ENCODE measurements at regions not wholly inside any gene's neighbourhood (a gene's known extent, or its start where the extent isn't known, plus 50 kb on each side); places are given as distances from the start of the nearest gene placed in this dataset.

DNA sequence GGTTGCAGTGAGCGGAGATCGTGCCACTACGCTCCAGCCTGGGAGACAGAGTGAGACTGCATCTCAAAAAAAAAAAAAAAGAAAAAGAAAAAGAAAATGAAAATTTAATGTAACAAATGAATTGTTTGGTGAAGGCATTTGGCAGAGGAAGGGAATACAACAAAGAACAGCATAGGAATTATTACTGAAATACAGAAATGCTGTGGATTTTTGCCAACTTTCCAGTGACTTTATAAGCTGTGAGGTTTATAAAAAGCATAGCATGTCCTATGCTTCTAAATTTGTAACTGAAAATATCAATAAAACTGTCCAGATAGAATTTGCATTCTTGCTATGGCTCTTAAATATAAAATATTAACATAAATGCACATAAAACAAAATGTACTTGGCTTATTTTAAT lies 112.9 kb upstream of the IRS2 start:
- Histone ChIP-seq H2BK120ac (replicated peaks; ENCODE audit: low read depth, low read length) (no peak overlapping the region), H3K4ac (replicated peaks; ENCODE audit: insufficient read length, low read depth, low read length) (no peak overlapping the region), H2BK12ac (ENCODE audit: low read depth, low read length) (no peak overlapping the region), H2BK15ac (ENCODE audit: low read length) (no peak overlapping the region), H4K20me1 (replicated peaks in 1 of 2; ENCODE audit: control insufficient read depth in 1 of 2, insufficient read depth in 2 of 2, low read length in 2 of 2) (no peaks in the 10 kb centered on the region), H3K79me1 (ENCODE audit: low read depth, low read length) (no peaks in the 10 kb centered on the region), H2BK5ac (ENCODE audit: low read depth, low read length) (no peak overlapping the region), H3K27ac (ENCODE audit: low read depth, low read length) (no peak overlapping the region), H3K79me2 (ENCODE audit: control insufficient read depth in 1 of 2, insufficient read depth in 2 of 2, low read length in 2 of 2) (no peaks in the 10 kb centered on the region), H3K56ac (replicated peaks; ENCODE audit: insufficient read length, low read depth, low read length) (no peak overlapping the region), H3K23ac (ENCODE audit: insufficient read length) (no peak overlapping the region), H3K18ac (ENCODE audit: extremely low read depth, low read length) (no peak overlapping the region), H3K27me3 (replicated peaks in 1 of 4; ENCODE audit: control insufficient read depth in 3 of 4, extremely low read depth in 1 of 4, insufficient read depth in 3 of 4, low read length in 3 of 4) (no peaks in the 10 kb centered on the region), H3K36me3 (ENCODE audit: control insufficient read depth in 2 of 4, insufficient read depth in 4 of 4, low read length in 3 of 4) (no peaks in the 10 kb centered on the region), H2BK20ac (ENCODE audit: low read length) (no peak overlapping the region), H2AK5ac (ENCODE audit: low read depth, low read length) (no peak overlapping the region), H3K23me2 (ENCODE audit: low read depth, low read length) (no peaks in the 10 kb centered on the region), H4K8ac (ENCODE audit: extremely low read depth, insufficient read depth, low read length) (no peak overlapping the region), H3K4me2 (ENCODE audit: insufficient read depth in 1 of 2, low read depth in 2 of 2, low read length in 2 of 2) (no peak overlapping the region), H3K9ac (replicated peaks in 1 of 4; ENCODE audit: extremely low read depth in 1 of 4, low read depth in 3 of 4, low read length in 3 of 4) (no peak overlapping the region), H3K4me1 (replicated peaks in 1 of 4; ENCODE audit: control insufficient read depth in 3 of 4, insufficient read depth in 4 of 4, low read length in 3 of 4) (peaks cover 0 to 3% (median 0%) of the 10 kb centered on the region in 4 experiments; a peak in 1 of 7 replicates), H3K14ac (ENCODE audit: insufficient read length) (no peak overlapping the region), H3K4me3 (ENCODE audit: extremely low read depth in 1 of 4, insufficient read depth in 2 of 4, low read depth in 3 of 4, low read length in 4 of 4) (no peak overlapping the region), H2AFZ (ENCODE audit: low read length) (no peak overlapping the region), H4K91ac (replicated peaks; ENCODE audit: insufficient read length, low read length) (no peak overlapping the region), H4K5ac (ENCODE audit: insufficient read length, low read depth, low read length) (no peak overlapping the region), H3K9me3 (ENCODE audit: insufficient read depth in 2 of 2, low read depth in 1 of 2, low read length in 1 of 2) (peaks cover 0 to 2% of the 10 kb centered on the region in 2 experiments; a peak in 1 of 4 replicates)
- POLR2A ChIA-PET (ENCODE audit: partially characterized antibody): interaction anchor here (0.6 kb wide), 1 partner anchor 1030 kb away, joined by 6 read pairs; no protein-coding TSS in a partner anchor
- FAIRE-seq: no peak
- DNase-seq (ENCODE audit: low read depth in 1 of 2, low spot score in 2 of 2): no peak
- CTCF ChIA-PET (ENCODE audit: partially characterized antibody): no interaction called here
- WGBS, 2 experiments (ENCODE audit: extremely low coverage in 1 of 2, insufficient coverage in 1 of 2, insufficient read length in 1 of 2, insufficient replicate concordance in 2 of 2, low coverage in 1 of 2, low lambda C conversion rate in 2 of 2, missing lambda C conversion rate in 1 of 2): no CpG with 5 or more reads among the region's 3 CpGs
- TF ChIP-seq KDM1A (IDR thresholded peaks at IDR 0.05; ENCODE audit: borderline replicate concordance, low read length): no peak
- no peak for TF ChIP-seq HDAC2 (IDR thresholded peaks at IDR 0.05; ENCODE audit: borderline replicate concordance in 1 of 2, low read depth in 2 of 2, low read length in 2 of 2)
- no peak for TF ChIP-seq RAD21 (IDR thresholded peaks at IDR 0.05 in 1 of 2, conservative IDR thresholded peaks at IDR 0.05 in 1 of 2; ENCODE audit: low read depth in 2 of 2, low read length in 2 of 2)
- TF ChIP-seq, protein P1, sequence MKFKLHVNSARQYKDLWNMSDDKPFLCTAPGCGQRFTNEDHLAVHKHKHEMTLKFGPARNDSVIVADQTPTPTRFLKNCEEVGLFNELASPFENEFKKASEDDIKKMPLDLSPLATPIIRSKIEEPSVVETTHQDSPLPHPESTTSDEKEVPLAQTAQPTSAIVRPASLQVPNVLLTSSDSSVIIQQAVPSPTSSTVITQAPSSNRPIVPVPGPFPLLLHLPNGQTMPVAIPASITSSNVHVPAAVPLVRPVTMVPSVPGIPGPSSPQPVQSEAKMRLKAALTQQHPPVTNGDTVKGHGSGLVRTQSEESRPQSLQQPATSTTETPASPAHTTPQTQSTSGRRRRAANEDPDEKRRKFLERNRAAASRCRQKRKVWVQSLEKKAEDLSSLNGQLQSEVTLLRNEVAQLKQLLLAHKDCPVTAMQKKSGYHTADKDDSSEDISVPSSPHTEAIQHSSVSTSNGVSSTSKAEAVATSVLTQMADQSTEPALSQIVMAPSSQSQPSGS (IDR thresholded peaks at IDR 0.05; ENCODE audit: low read length): no peak
- no peak for TF ChIP-seq CHD2 (IDR thresholded peaks at IDR 0.05; ENCODE audit: low read length)
- no peak for TF ChIP-seq TCF12 (IDR thresholded peaks at IDR 0.05; ENCODE audit: low read depth, low read length)
- no peak for TF ChIP-seq SAP30 (IDR thresholded peaks at IDR 0.05; ENCODE audit: insufficient read depth, insufficient replicate concordance, low read length)
- TF ChIP-seq, protein P2, sequence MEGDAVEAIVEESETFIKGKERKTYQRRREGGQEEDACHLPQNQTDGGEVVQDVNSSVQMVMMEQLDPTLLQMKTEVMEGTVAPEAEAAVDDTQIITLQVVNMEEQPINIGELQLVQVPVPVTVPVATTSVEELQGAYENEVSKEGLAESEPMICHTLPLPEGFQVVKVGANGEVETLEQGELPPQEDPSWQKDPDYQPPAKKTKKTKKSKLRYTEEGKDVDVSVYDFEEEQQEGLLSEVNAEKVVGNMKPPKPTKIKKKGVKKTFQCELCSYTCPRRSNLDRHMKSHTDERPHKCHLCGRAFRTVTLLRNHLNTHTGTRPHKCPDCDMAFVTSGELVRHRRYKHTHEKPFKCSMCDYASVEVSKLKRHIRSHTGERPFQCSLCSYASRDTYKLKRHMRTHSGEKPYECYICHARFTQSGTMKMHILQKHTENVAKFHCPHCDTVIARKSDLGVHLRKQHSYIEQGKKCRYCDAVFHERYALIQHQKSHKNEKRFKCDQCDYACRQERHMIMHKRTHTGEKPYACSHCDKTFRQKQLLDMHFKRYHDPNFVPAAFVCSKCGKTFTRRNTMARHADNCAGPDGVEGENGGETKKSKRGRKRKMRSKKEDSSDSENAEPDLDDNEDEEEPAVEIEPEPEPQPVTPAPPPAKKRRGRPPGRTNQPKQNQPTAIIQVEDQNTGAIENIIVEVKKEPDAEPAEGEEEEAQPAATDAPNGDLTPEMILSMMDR (IDR thresholded peaks at IDR 0.05; ENCODE audit: control extremely low read depth in 1 of 3, insufficient read depth in 1 of 3, low read depth in 1 of 3, low read length in 3 of 3): no peak
- TF ChIP-seq CEBPB (IDR thresholded peaks at IDR 0.05; ENCODE audit: low read depth, low read length): no peak

Data from H1 (cell line).